Muscle of leg (tissue), 3 donors: ENCODE measurements at regions not wholly inside any gene's neighbourhood (a gene's known extent, or its start where the extent isn't known, plus 50 kb on each side); places are given as distances from the start of the nearest gene placed in this dataset.

Source experiments
- DNase-seq: peaks from one replicate; pipeline ENCODE4 v3.0.0; 2013
- H3K27ac ChIP-seq: one replicate; pipeline ENCODE4 v1.5.1; 2013; ENCODE audit warnings: mild to moderate bottlenecking, low read length, control low read depth
- H3K27me3 ChIP-seq: one replicate; pipeline ENCODE4 v1.6.1; 2013; ENCODE audit warnings: low read length; ENCODE audit not compliant: control insufficient read depth, insufficient read depth
- H3K36me3 ChIP-seq: one replicate; pipeline ENCODE4 v1.6.1; 2013; ENCODE audit warnings: low read length; ENCODE audit not compliant: control insufficient read depth, insufficient read depth
- H3K4me1 ChIP-seq: one replicate; pipeline ENCODE4 v1.6.1; 2013; ENCODE audit warnings: low read length; ENCODE audit not compliant: control insufficient read depth, insufficient read depth
- H3K4me3 ChIP-seq: one replicate; pipeline ENCODE4 v1.5.1; 2013; ENCODE audit warnings: low read length, control low read depth
- H3K9me3 ChIP-seq: replicated peaks from 2 replicates; pipeline ENCODE4 v1.6.1; 2013; ENCODE audit warnings: low read depth, low read length; ENCODE audit not compliant: control insufficient read depth
- WGBS: methylation state at CpG from one replicate; pipeline ENCODE4 v1.1.5; 2013; ENCODE audit warnings: missing lambda C conversion rate; ENCODE audit not compliant: insufficient coverage; 5-methylcytosine and 5-hydroxymethylcytosine counted together

GRCh38 chr12:86634456-86635410 lies 378.5 kb upstream of the MGAT4C start:
- Histone ChIP-seq H3K9me3 (no peaks in the 10 kb centered on the region), H3K27ac (no peak overlapping the region), H3K27me3 (no peaks in the 10 kb centered on the region), H3K36me3 (no peaks in the 10 kb centered on the region), H3K4me1 (no peaks in the 10 kb centered on the region), H3K4me3 (no peak overlapping the region)
- no CpG with 5 or more reads among the region's 4 CpGs for WGBS
- DNase-seq = no peak

- Histone ChIP-seq H3K36me3 (no peaks in the 10 kb centered on the region), H3K9me3 (peaks cover 17% of the 10 kb centered on the region), H3K27ac (no peak overlapping the region), H3K27me3 (no peaks in the 10 kb centered on the region), H3K4me1 (no peaks in the 10 kb centered on the region), H3K4me3 (no peak overlapping the region)
- DNase-seq = no peak
- WGBS = 100% methylated on average over 1 of the region's 3 CpGs
Observed at GRCh38 chr12:86627001-86627400, 370.8 kb upstream of the MGAT4C start.

- Histone ChIP-seq H3K9me3 (peaks cover 15% of the 10 kb centered on the region), H3K4me3 (no peak overlapping the region), H3K27ac (no peak overlapping the region), H3K4me1 (no peaks in the 10 kb centered on the region), H3K36me3 (no peaks in the 10 kb centered on the region), H3K27me3 (no peaks in the 10 kb centered on the region)
- DNase-seq = no peak
- no CpG with 5 or more reads among the region's 1 CpG for WGBS
Observed at GRCh38 chr12:86623267-86623666, 367.1 kb upstream of the MGAT4C start.

- no peak for DNase-seq
- no peaks in the 10 kb centered on the region for H3K36me3 ChIP-seq
- no peaks in the 10 kb centered on the region for H3K4me1 ChIP-seq
- no peak overlapping the region for H3K27ac ChIP-seq
- H3K4me3 ChIP-seq = no peak overlapping the region
- no CpG with 5 or more reads among the region's 2 CpGs for WGBS
- H3K27me3 ChIP-seq = no peaks in the 10 kb centered on the region
- H3K9me3 ChIP-seq = peaks cover 13% of the 10 kb centered on the region
Observed at GRCh38 chr12:86621957-86622356, 365.8 kb upstream of the MGAT4C start.

GRCh38 chr12:86613311-86613710 lies 357.1 kb upstream of the MGAT4C start:
- Histone ChIP-seq H3K27me3 (no peaks in the 10 kb centered on the region), H3K4me3 (no peak overlapping the region), H3K9me3 (no peaks in the 10 kb centered on the region), H3K27ac (no peak overlapping the region), H3K4me1 (no peaks in the 10 kb centered on the region), H3K36me3 (no peaks in the 10 kb centered on the region)
- DNase-seq = peak; percentile 11
- no CpG with 5 or more reads among the region's 1 CpG for WGBS

- H3K4me3 ChIP-seq = no peak overlapping the region
- H3K27ac ChIP-seq = no peak overlapping the region
- H3K27me3 ChIP-seq = no peaks in the 10 kb centered on the region
- no peak for DNase-seq
- no peaks in the 10 kb centered on the region for H3K36me3 ChIP-seq
- H3K4me1 ChIP-seq = no peaks in the 10 kb centered on the region
- no peaks in the 10 kb centered on the region for H3K9me3 ChIP-seq
Observed at GRCh38 chr12:86608638-86609037, 352.4 kb upstream of the MGAT4C start.

GRCh38 chr12:86601550-86602308 lies 345.5 kb upstream of the MGAT4C start:
- DNase-seq = no peak
- WGBS = 98% methylated on average over 26 of the region's 27 CpGs
- Histone ChIP-seq H3K4me3 (no peak overlapping the region), H3K27me3 (no peaks in the 10 kb centered on the region), H3K4me1 (no peaks in the 10 kb centered on the region), H3K27ac (no peak overlapping the region), H3K36me3 (no peaks in the 10 kb centered on the region), H3K9me3 (no peaks in the 10 kb centered on the region)

GRCh38 chr12:86600664-86601231 lies 344.6 kb upstream of the MGAT4C start:
- Histone ChIP-seq H3K9me3 (no peaks in the 10 kb centered on the region), H3K4me3 (no peak overlapping the region), H3K27ac (no peak overlapping the region), H3K27me3 (no peaks in the 10 kb centered on the region), H3K36me3 (no peaks in the 10 kb centered on the region), H3K4me1 (no peaks in the 10 kb centered on the region)
- WGBS = 95% methylated on average over 23 of the region's 24 CpGs
- DNase-seq = no peak

GRCh38 chr12:86597431-86597830 lies 341.2 kb upstream of the MGAT4C start:
- Histone ChIP-seq H3K4me1 (no peaks in the 10 kb centered on the region), H3K36me3 (no peaks in the 10 kb centered on the region), H3K27me3 (no peaks in the 10 kb centered on the region), H3K4me3 (no peak overlapping the region), H3K27ac (no peak overlapping the region), H3K9me3 (no peaks in the 10 kb centered on the region)
- DNase-seq = no peak

- Histone ChIP-seq H3K4me3 (no peak overlapping the region), H3K27me3 (no peaks in the 10 kb centered on the region), H3K4me1 (no peaks in the 10 kb centered on the region), H3K36me3 (no peaks in the 10 kb centered on the region), H3K9me3 (no peaks in the 10 kb centered on the region), H3K27ac (no peak overlapping the region)
- no peak for DNase-seq
Observed at GRCh38 chr12:86590296-86590695, 334.1 kb upstream of the MGAT4C start.
